ENCODE measurements at regions not wholly inside any gene's neighbourhood (a gene's known extent, or its start where the extent isn't known, plus 50 kb on each side); places are given as distances from the start of the nearest gene placed in this dataset.
"Not testable (repeated sequence)": the region's sequence is repeated elsewhere in the genome, so short reads cannot be mapped to it uniquely, and the experiment has no call there.

DNA sequence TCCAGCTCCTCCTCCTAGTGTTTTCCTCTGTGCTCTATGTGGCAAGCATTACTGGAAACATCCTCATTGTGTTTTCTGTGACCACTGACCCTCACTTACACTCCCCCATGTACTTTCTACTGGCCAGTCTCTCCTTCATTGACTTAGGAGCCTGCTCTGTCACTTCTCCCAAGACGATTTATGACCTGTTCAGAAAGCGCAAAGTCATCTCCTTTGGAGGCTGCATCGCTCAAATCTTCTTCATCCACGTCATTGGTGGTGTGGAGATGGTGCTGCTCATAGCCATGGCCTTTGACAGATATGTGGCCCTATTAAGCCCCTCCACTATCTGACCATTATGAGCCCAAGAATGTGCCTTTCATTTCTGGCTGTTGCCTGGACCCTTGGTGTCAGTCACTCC is 64.0 kb downstream of the OR4F15 start:
- H3K4me3 ChIP-seq (ENCODE audit: low read length); DNase-seq (ENCODE audit: low read depth, low spot score): not testable (repeated sequence)

GRCh38 chr15:101877649-101878048 is 65.6 kb downstream of the OR4F15 start:
- H3K4me3 ChIP-seq (ENCODE audit: low read length); DNase-seq (ENCODE audit: low read depth, low spot score): not testable (repeated sequence)

GRCh38 chr15:101912349-101913287 is 100.6 kb downstream of the OR4F15 start:
- H3K4me3 ChIP-seq (ENCODE audit: low read length); DNase-seq (ENCODE audit: low read depth, low spot score): not testable (repeated sequence)

DNA sequence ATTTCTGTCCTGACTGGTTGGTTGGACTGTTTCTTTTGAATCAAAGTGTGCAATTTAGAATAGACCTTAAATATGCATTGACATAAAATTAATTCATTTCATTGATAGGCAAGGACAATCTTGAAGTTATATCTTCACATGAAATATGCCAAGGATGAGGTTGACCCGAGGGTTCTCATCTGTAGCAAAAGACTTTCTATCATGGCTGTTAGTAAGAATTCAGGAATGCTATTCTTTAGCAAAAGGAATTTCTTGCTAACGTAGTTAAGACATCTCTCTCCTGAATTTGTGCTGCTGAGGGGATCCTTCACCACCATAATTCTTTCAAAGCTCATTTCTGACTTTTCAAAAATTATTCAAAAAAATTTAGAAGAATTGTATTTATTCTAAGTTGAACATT is 112.6 kb downstream of the OR4F15 start:
- H3K4me3 ChIP-seq (ENCODE audit: low read length); DNase-seq (ENCODE audit: low read depth, low spot score): not testable (repeated sequence)

DNA sequence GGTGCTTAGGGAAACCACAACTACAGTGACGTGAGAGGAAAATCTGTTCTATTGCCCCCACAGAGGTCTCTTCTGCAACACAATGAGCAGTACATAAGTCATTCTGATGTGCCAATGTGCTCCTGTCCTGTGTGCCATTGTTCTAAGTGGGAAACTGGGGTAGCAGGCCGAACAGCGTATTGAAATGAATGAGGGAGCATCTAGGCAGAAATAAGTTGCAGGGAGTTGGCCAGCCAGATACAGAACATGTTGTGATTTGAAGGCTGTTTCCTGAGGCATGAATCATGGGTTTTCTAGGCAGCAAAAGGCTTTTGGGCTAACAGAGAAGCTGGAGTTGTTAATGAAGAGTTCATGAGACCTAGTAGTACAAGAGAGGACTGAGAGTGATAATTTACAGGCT is 122.5 kb downstream of the OR4F15 start:
- H3K4me3 ChIP-seq (ENCODE audit: low read length) = not testable (repeated sequence)

DNA sequence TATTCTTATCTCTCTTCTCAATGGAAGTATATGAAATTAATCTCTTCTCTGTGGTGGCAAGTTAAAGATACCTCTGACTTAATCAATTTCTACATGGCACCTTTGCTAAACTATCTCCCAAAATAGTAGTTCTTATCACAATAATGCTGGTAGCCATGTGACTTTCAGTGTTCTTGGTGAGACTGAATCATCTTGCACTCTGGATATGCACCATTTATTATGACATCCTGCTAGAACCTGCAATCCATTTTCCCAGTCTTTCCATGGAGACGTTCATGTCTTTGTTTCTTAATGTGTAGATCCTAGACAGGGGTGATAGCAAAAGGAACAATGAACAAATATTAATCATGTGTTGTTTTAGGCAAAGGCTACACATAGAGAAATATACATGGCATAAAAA is 125.4 kb downstream of the OR4F15 start:
- not testable (repeated sequence) for DNase-seq (ENCODE audit: low read depth, low spot score)

More for the DNA sequence above, 122.5 kb downstream of the OR4F15 start:
- not testable (repeated sequence) for DNase-seq (ENCODE audit: low read depth, low spot score)

DNA sequence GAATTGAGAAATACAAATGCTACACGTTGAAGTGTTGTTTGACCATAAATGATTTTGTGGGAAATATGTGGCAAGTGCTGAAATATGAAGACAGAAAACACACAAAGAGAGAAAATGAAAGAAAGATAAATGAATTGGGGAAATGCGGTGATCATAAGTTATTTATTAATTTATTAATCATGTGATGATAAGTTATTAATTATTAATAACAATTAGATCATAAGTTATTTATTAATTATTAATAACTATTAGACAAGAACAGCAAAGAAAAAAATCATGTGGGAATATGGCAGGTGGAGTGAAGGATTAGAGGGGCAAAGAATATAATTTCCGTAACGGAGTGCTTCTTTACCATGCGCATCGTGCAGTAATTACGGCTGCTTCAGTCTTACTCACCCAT is 126.6 kb downstream of the OR4F15 start:
- not testable (repeated sequence) for DNase-seq (ENCODE audit: low read depth, low spot score); H3K4me3 ChIP-seq (ENCODE audit: low read length)

More for the DNA sequence above, 125.4 kb downstream of the OR4F15 start:
- not testable (repeated sequence) for H3K4me3 ChIP-seq (ENCODE audit: low read length)

GRCh38 chr15:101945896-101946295 is 133.9 kb downstream of the OR4F15 start:
- not testable (repeated sequence) for DNase-seq (ENCODE audit: low read depth, low spot score); H3K4me3 ChIP-seq (ENCODE audit: low read length)

GRCh38 chr15:101948491-101949010 is 136.5 kb downstream of the OR4F15 start:
- H3K4me3 ChIP-seq (ENCODE audit: low read length); DNase-seq (ENCODE audit: low read depth, low spot score): not testable (repeated sequence)

- H3K4me3 ChIP-seq (ENCODE audit: low read length); DNase-seq (ENCODE audit: low read depth, low spot score): not testable (repeated sequence)
Observed at GRCh38 chr15:101949380-101950065, 137.5 kb downstream of the OR4F15 start.

DNA sequence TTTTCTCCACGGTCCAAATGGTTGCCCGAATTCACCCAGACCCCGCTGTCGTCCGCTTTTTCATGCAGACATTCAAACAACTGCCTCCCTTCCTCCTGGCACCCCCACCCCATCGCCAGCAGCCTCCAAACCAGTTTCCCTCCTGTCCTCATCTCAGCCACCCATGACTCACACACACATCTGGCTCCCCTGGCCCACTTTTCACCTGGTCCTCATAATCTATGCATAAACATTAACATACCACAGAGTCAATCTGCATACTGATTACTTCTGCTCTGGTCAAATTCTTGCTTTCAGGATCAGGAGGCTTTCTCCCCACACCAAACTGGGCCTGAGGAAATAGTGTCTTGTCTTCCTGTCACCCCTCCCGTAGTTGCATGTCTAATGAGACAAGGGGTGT is 142.0 kb downstream of the OR4F15 start:
- H3K4me3 ChIP-seq (ENCODE audit: low read length); DNase-seq (ENCODE audit: low read depth, low spot score): not testable (repeated sequence)

DNA sequence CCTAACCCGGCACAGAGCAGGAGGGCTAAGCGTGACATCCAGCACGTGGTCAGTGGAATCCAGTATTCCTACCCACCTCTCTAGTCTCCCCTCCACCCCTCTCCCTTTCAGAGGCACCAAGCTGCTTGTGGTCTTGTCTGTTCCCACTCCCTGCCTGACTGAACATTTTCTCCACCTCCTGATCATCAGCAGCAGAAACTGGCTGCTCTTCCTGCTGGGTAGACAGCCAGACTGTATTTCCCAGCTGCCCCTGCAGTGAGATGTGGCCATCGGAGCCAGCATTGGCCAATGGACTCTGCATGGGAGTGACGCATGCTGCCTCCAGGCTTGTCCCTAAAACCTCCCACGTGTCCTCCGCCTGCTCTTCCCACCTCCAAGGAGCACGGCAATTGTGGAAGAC is 143.8 kb downstream of the OR4F15 start:
- DNase-seq (ENCODE audit: low read depth, low spot score); H3K4me3 ChIP-seq (ENCODE audit: low read length): not testable (repeated sequence)

- not testable (repeated sequence) for DNase-seq (ENCODE audit: low read depth, low spot score); H3K4me3 ChIP-seq (ENCODE audit: low read length)
Observed at GRCh38 chr15:101958656-101959055, 146.7 kb downstream of the OR4F15 start.

DNA sequence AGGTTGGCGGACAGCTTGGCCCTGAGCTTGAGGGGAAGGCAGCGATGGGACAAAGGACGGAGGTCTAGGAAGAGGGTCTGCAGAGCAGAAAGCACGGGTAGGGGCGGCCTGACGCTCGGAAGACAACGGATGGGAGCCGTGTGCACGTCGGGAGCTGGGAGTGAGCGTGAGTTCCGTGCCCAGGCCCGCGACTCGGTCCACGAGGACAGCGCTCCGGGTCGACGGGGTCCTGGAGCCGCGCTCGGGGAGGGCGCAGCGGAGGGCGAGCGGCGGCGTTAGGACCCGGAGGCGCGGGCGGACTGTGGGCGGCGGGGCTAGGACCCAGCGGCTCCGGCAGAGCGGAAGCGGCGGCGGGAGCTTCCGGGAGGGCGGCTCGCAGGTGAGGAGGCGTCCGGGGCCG is 149.3 kb downstream of the OR4F15 start:
- not testable (repeated sequence) for H3K4me3 ChIP-seq (ENCODE audit: low read length); DNase-seq (ENCODE audit: low read depth, low spot score)

DNA sequence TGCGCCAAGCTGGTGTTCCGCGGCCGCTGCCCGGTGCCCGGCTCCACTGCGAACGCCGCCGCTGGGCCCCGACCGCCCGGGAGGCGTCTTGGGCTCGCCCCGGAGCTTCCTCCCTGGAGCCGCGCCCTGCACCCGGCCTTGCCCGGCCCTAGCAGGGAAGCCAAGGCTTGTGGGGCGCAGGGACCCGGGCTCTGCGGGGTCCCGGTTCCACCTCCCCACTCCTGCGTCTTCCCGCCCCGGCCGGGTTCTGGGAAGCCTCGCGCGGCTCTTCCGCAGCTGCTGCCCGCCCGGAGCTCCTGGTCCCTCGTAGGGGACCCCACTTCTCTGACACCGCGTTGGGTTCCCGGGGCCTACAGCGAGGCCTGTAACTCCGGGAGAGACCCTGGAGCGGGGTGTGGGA is 149.8 kb downstream of the OR4F15 start:
- peak overlapping the region; percentile 29; the same call in 1 of the 2 replicates for H3K4me3 ChIP-seq (ENCODE audit: low read length)
- DNase-seq (ENCODE audit: low read depth, low spot score) = not testable (repeated sequence)

- not testable (repeated sequence) for DNase-seq (ENCODE audit: low read depth, low spot score); H3K4me3 ChIP-seq (ENCODE audit: low read length)
Observed at GRCh38 chr15:101963687-101964086, 151.7 kb downstream of the OR4F15 start.

- DNase-seq (ENCODE audit: low read depth, low spot score); H3K4me3 ChIP-seq (ENCODE audit: low read length): not testable (repeated sequence)
Observed at GRCh38 chr15:101965353-101965752, 153.4 kb downstream of the OR4F15 start.

- DNase-seq (ENCODE audit: low read depth, low spot score); H3K4me3 ChIP-seq (ENCODE audit: low read length): not testable (repeated sequence)
Observed at GRCh38 chr15:101965860-101966259, 153.9 kb downstream of the OR4F15 start.

DNA sequence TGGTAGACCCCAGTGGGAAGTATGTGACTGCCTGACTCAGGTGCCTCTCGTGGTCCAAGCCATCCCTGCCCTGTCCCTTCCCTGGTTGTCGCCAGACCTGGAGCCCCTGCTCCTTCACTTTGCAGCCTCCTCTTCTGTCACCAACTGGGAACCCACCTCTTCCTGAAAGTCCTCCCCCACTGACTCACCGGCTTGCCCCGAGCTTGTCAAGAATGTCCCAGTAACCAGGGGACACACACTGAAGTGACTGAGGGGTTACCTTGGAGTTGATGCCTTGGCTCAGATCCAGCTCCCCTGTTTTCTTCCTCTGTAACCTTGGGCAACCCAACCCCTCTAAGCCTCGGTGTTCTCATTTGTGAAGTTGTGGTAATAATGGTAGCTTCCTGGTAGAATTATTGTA is 155.4 kb downstream of the OR4F15 start:
- DNase-seq (ENCODE audit: low read depth, low spot score) = not testable (repeated sequence)

DNA sequence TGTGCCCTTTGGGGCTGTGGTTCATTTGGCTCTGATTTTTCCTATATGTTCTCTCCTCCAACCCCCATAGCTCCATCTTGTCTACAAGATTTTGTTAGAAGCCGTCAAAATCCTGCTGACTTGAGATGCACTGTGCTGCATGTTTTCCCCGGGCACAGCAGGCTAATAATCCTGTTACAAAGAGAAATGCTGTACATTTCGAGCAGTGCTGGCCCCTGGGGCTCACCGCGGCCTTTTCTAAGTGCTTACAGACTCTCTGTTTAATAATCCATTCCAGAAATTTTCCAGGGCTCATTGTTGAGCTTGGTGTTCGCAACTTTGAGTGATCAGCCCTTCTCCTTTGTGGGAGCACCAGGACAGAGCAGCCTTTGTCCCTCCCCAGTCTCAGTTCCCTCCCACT is 158.6 kb downstream of the OR4F15 start:
- H3K4me3 ChIP-seq (ENCODE audit: low read length); DNase-seq (ENCODE audit: low read depth, low spot score): not testable (repeated sequence)

More for the DNA sequence above, 155.4 kb downstream of the OR4F15 start:
- not testable (repeated sequence) for H3K4me3 ChIP-seq (ENCODE audit: low read length)
